HCT116 (cell line): ENCODE measurements at regions not wholly inside any gene's neighbourhood (a gene's known extent, or its start where the extent isn't known, plus 50 kb on each side); places are given as distances from the start of the nearest gene placed in this dataset.

Experiments used
- ATF3 ChIP-seq: IDR thresholded peaks from 2 replicates; pipeline ENCODE4 v1.6.1; 2012
- CTCF ChIP-seq, 3 experiments: fragments of 200-600 bp in 1 of 3; sonication (generic) in 1 of 3; IDR thresholded peaks in 2 of 3; conservative IDR thresholded peaks in 1 of 3; 2 replicates each; pipeline ENCODE4 v1.5.1; 2012 to 2017; ENCODE audit warnings: low read depth in 2 of 3, low read length in 2 of 3, antibody characterized with exemption in 1 of 3, borderline replicate concordance in 1 of 3, control low read depth in 1 of 3, mild to moderate bottlenecking in 1 of 3, mixed read lengths in 1 of 3, mixed run types in 1 of 3, moderate library complexity in 1 of 3; ENCODE audit not compliant: insufficient read depth in 1 of 3
- EZH2 ChIP-seq: fragments of 200-600 bp; sonication (generic); IDR thresholded peaks from 2 replicates; pipeline ENCODE4 v1.6.1; 2017; ENCODE audit warnings: antibody characterized with exemption, mixed run types
- POLR2AphosphoS5 ChIP-seq: IDR thresholded peaks from 2 replicates; pipeline ENCODE4 v1.6.1; 2011; ENCODE audit warnings: mild to moderate bottlenecking, low read depth, low read length, moderate library complexity
- YY1 ChIP-seq: IDR thresholded peaks from 2 replicates; pipeline ENCODE4 v1.6.1; 2011; ENCODE audit warnings: low read length, low read depth, moderate library complexity, mild to moderate bottlenecking; ENCODE audit not compliant: insufficient replicate concordance; ENCODE audit errors: extremely low read depth

- no peak for TF ChIP-seq EZH2
- TF ChIP-seq ATF3, result no peak
- no peak for TF ChIP-seq POLR2AphosphoS5
- no peak for TF ChIP-seq YY1
- TF ChIP-seq CTCF (IDR thresholded peaks at IDR 0.05 in 2 of 3, conservative IDR thresholded peaks at IDR 0.05 in 1 of 3; ENCODE audit: borderline replicate concordance in 1 of 3, insufficient read depth in 1 of 3, low read depth in 2 of 3, low read length in 2 of 3), result no peak
Measured at GRCh38 chr5:117679046-117679445, 1104.4 kb upstream of the SEMA6A start.
